Right hindlimb (tissue), 1 donor: ENCODE measurements at regions not wholly inside any gene's neighbourhood (a gene's known extent, or its start where the extent isn't known, plus 50 kb on each side); places are given as distances from the start of the nearest gene placed in this dataset.

Experiments used
- DNase-seq: peaks from one replicate; pipeline ENCODE4 v3.0.0-alpha.2; 2018

DNA sequence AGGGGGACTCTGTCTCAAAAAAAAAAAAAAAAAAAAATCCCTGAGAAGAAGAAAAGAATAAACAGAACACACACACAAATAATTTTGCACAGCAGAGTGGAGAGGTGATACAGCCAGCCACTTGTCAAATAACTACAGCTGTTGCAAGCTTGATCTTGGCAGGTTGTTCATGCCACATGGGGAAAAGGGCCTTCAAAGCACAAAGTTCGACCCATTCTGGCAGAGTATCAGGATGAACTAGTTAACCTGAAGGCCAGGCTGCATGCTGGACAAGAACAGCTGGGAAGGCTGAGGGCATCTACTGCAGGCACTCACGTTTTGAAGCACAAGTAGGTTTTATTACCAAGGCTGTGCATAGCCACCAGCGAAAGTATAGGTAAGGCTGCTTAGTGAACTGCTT, 104.1 kb downstream of the KCTD15 start:
- no peak for DNase-seq

DNA sequence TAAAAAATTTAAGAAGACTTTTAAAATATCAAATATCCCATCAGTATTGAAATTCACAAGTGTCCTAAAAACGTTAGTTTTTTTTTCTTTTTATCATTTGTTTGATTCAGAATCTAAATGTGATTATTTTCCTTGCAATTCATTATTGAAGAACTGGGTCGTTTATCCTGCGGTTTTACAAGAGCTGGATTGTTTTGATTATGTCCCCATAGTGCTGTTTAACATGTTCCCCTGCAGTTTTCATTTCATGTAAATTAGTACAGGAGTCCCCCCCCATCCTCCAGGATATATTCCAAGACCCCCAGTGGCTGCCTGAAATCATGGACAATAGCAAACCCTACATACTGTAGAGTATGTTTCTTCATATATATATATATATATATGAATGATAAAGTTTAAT, 105.7 kb downstream of the KCTD15 start:
- DNase-seq = no peak

DNA sequence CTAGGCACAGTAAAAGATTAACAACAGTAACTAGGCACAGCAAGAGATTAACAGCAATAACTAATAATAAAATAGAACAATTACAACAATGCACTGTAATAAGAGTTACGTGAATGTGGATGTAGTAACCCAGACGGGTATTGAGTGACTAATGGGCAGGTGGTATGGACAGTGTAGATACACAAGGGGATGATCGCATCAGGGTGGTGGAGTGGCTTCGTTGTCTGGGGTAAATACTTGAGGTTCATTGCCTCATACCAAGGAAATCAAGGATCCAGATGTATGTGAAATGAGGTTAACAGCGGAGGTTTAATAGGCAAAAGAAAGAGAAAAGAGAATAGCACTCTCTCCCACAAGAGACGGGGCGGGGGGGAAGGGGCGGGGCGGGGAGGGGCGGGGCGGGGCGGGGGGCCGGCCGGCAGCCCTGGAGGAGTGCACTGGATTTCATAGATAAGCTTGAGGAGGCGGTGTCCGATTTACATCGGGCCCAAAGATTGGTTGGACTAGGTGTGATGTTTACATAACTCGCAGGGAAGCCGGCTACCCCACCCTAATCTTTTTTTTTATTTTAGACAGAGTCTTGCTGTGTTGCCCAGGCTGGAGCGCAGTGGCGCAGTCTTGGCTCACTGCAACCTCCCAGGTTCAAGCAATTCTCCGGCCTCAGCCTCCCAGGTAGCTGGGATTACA, 106.3 kb downstream of the KCTD15 start:
- no peak for DNase-seq

DNA sequence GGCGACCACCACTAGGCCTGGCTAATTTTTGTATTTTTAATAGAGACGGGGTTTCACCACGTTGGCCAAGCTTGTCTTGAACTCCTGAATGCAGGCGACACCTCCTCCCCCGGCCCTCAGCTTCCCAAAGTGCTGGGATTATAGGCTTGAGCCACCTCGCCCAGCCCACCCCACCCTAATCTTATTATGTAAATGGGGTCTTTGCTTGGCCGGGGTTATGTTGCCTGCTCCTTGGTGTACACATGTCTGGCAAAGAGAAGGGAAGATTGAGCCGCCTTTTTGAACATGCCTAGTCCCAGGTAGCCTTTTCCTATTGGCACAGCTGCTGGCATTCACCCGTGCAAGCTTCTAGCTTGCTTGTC, 106.8 kb downstream of the KCTD15 start:
- no peak for DNase-seq

DNA sequence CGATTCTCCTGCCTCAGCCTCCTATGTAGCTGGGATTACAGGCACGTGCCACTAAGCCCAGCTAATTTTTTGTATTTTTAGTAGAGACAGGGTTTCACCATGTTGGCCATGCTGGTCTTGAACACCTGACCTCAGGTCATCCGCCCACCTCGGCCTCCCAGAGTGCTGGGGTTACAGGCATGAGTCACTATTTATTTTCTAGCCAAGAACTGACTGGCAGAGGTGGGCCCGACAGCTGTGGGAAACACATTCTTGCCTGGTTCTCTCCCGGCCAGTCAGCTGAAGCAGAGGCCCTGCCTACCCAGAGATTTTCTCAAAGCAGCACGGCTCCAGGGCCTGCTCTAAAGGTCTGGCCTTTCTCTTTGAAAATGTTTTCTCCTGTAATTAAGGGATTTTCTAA, 108.0 kb downstream of the KCTD15 start:
- DNase-seq = peak; percentile 41

DNA sequence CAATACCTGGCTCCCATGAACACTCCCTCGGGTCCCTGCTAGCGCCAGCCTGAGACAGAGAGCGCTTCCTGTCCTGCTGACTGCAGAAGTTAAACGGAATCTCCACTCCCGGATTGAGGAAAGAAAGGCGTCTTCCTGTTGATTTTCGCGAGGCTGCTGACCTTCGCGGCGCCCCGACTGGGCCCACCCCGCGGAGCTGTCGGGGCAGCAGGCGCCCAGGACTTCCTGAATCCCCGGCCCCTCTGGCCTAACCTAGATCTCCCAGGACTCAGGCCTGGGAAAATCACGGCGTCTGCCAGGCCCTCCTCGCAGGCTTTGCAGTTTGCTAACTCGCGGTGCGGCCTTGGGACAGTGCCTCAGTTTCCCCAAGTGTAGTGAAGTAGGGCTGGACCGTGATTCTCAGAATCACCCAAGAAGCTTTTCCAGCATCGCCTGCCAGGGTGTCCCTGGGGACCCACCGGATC, 108.8 kb downstream of the KCTD15 start:
- DNase-seq = no peak

DNA sequence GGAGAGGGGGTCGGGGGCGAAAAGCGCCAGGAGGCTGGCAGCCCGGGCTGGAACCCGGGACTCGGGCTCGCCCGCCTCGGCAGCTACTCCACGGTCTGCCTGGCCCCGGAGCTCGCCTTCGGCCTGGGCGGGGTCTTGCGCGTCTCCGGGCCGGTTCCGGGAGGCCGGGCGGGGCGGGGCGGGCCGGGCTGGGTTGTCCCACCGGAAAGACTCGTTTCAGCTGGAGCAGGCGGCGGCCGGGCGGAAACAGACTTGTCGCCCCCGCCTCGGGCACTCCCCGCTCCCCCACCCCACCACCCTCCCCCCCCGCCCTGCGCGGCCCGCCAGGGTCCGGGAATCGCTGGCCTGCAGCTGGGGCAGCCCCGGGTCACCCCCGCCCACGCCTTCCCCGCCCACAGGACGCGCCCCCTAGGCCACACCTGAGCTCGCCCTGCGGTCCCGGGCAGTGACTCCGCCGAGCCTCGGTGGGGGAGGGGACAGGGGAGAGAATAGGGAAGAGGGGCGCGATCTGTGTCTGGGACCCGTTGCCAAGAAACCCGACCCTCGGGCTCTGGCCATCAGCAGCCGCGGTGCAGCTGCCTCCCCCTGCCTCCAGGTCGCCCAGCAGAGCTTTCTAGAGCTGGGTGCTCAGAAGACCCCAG, 109.4 kb downstream of the KCTD15 start:
- peak; percentile 75 for DNase-seq

DNA sequence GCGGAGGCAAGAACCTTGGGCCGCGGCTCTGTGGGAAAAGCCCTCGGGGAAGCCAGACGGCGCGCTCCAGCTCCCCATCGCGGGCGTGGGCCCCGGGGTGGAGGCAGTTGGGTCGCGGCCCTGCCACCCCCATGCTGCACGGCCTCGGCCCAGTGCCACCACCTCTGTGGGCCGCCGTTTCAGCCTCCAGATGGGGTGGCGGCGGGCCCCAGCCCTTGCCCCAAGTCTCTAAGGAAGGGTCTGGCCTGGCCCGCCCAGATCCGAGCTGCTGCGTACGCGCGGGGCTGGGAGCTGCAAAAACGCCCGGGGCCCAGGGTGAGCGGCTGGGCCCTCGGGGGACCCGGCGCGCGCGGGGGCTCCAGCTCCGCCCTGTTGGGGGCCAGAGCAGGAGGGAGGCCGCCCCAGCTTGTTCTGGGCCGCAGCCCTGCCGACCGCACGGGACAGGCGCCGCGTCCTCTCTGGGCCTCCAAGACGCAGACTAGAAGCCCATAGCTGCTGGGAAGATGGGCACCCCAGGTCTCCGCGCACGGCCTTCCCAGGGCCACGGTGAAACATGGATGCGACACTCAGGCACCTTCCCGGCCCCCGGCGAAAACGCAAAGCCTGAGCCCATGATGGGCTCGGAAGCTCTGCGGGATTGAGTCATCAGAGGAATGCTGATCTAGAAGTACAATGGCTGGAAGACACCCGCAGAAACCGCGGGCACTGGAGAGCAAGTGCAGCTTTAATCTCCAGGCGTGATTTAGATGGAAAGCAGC, 110.1 kb downstream of the KCTD15 start:
- DNase-seq = no peak

DNA sequence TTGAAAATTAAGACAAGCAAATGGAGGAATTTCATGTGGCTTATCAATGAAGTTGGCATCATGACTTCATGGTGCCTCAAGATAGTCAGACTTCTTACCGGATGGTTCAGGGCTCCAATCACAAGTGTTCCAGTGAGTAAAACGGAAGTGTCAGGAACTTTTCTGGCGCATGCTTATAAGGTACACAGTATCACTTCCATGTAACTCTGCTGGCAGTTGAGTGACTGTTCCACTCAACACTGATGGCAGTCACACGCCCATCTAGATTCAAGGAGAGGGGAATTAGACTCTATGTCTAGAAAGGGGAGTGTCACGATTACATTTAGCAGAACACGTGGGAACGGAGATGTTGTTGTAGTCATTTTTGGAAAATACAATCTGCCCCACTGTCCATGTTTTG, 114.3 kb downstream of the KCTD15 start:
- no peak for DNase-seq

DNA sequence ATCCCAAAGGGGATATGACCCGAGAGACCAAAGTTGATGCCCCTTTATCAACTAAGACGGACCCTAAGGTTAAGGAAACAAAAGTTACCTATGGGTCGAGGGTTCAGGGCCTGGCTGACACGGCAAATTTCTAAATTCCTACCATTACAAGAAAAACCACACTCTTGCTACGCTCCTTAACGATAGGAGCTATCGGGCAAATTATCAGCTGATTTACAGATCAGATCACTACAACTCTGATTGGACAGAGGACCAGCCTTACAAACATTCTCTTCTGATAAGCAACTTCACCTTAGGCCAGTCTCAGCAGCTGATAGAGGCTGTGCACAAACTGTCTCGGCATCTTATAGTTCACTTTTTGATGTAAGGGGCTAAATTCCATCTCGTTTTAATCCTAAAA, 117.9 kb downstream of the KCTD15 start:
- no peak for DNase-seq

DNA sequence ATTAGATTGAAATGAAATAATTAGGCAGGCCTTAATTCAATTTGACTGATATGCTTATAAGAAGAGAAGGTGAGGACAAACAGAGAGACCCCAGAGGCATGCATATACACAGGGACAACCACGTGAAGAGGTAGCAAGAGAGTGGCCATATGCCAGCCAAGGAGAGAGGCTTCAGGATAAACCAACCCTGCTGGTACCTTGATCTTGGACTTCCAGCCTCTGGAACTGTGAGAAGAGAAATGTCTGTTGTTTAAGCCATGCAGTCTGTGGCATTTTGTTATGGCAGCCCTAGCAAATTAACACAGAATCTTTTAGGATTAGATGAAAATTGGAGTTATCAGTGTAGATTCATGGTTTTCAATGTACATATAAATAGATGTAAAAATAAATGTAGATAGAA, 120.1 kb downstream of the KCTD15 start:
- no peak for DNase-seq

DNA sequence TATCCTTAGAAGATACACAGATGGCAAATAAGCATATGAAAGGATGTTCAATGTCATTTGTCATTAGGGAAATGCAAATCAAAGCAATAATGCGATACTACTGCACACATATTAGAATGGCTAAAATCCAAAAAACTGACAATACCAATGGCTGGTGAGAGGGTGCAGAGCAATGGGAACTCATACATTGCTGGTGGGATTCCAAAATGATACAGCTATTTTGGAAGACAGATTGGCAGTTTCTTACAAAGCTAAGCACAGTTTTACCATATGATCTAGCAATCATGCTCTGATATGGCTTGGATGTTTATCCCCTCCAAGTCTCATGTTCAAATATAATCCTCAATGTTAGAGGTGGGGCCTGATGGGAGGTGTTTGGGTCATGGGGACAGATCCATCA, 122.6 kb downstream of the KCTD15 start:
- DNase-seq = no peak

DNA sequence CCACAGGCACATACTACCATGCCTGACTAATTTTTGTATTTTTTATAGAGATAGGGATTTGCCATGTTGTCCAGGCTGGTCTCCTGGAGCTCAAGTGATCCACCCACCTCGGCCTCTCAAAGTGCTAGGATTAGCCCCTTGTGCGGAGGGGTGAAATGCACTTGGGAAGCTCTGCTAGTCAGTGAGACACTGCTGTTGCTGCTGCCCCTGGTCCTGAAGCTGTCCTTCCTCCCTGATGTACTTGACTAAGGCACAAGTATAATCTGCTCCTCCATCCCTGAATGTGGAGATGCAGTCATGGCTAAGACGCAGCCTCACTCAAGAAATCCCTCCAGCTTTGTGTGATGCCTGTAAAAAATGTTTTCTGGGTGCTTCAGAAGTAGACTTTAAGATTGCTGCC, 124.5 kb downstream of the KCTD15 start:
- no peak for DNase-seq

DNA sequence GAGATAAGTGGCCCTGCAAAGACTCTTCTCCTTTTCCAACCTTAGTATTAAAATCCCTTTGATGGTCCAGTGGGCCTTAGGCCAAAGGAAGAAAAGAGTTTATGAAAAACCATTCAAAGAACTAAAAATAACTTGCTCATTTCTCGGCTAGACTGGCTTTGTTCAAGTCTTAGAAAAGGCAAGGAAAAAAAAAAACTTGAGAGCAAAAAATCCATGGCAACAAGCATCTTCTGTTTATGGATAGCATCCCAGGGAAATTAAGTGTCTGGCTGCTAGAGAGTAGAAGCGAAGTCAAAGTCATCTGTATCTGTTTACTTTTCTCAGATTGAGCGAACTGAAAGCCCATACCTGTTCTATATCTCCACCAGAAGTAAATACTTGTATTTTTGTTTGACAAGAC, 129.6 kb downstream of the KCTD15 start:
- DNase-seq = no peak

DNA sequence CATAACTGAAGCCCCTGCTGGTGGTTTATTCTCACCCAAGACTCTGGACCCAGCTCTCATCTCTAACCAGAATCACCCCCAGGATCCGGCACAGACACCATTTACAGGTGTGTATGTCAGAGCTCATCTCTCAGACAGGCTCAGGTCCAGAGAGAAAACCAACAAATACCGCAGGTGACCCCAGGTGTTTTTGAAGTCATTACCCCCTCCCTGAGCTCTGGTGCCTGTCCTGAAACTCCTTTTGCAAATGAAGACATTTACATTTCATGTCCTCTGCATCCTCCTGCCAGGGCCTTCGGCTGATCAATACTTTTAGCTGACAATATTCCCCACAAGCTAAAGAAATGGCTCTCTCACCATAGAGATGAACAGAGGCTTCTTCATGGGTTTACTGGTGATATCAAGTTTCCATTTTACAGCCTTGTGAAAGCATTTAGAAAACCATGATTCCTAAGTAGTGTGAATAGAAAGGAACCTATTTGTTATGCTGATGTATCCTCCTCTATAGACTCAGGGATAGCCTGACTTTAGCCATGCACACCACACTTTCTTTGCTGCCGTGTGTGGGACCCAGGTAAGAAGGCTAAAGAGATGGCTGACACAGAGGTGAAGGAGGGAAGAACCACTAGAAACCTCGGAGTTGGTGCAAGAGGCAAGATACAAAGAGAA, 131.3 kb downstream of the KCTD15 start:
- DNase-seq = no peak

DNA sequence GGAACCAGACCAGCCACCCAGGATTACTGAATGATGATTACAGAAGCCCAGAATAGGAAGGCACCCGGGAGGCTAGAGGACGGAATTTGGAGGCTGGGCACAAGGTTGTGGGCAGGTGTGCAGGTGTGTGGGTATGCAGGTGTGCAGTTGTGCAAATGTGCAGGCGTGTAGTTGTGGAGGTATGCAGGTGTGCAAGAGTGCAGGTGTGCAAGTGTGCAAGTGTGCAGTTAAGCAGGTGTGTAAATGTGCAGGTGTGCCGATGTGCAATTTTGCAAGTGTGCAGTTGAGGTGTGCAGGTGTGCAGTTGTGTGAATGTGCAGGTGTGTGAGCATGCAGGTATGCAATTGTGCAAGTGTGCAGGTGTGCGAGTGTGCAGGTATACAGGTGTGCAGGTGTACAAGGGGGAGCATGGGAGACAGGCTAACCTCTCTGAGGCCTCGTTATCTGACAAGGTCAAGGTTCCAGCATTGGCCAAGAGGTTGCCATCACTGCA, 131.8 kb downstream of the KCTD15 start:
- DNase-seq = no peak

DNA sequence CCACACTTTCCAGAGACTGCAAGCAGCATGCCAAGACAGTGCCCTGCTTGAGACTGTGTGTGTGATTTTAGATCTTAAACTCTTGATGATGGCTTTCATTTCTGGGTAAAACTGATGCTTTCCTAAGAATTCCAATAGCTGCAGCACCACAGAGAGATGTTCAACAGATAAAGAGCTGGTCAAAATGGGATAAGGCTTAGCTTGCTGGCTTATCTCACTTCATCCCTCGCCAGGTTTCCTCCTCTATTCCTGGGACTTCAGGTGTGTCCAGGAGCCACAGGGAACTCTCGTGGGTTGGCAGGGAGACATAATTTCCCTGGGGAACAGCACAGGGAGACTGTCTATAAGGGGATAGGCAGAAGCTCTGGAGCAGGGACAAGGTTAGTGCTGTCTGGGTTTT, 137.3 kb downstream of the KCTD15 start:
- DNase-seq = no peak

DNA sequence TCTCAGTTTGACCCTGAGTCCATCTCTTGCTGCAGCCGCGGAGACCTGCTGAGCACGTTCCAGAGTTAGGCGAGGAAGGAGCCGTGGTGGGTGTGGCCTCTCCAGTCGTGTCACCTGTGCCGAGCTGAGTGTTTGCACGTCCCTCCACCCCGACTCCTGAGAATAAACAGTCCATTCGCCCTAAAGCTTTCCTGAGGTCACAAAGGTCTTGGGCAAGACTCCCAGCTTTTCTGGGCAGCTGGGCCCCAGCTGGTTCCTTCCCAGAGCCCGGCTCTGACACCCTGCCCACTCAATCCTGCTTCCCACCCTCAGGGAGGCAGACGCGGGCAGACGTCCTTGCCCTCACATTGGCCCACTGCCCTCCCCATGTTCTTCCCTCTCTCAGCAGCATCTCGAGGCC, 142.2 kb downstream of the KCTD15 start:
- DNase-seq = no peak

DNA sequence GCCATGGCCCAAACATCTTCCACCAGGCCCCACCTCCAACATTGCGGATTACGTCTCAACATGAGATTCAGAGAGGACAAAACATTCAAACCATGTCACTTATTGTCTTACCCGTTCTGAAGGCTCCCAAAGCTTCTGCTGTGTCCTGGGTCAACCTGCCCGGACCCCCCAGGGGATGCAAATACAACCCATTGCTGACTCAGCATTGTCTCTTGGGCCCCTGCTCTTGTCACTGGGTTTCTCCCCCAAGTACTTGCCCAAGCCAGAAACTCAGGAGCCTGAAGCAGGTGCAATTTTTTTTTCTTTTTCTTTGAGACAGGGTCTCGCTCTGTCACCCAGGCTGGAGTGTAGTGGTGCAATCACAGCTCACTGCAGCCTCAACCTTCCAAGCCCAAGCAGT, 144.5 kb downstream of the KCTD15 start:
- DNase-seq = no peak

DNA sequence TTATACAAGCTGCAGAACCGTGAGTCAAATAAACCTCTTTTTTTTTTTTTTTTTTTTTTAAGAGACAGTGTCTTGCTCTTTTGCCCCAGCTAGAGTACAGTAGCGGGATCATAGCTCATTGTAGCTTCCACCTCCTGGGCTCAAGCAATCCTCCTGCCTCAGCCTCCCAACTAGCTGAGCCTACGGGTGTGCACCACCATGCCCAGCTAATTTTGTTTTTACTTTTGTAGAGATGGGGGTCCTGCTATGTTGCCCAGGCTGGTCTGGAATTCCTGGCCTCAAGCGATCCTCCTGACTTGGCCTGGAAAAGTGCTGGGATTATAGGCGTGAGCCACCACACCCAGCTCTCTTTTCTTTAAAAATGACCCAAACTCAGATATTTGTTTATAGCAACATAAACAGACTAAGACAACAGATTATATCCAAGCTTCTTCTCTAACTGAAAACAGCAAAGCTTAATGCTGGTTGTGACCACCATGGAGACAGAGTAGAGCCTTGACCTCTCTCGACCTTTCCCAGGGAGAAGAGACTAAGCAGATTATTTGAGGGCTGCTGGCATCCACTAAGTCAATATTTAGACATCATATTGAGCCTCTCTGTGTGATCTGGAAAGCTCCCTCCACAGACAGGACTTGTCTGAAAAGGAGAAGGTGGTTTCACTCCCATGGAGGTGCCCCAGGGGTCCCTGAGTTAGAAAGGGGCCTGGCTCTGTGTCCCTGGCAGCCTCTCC, 150.0 kb downstream of the KCTD15 start:
- DNase-seq = no peak

DNA sequence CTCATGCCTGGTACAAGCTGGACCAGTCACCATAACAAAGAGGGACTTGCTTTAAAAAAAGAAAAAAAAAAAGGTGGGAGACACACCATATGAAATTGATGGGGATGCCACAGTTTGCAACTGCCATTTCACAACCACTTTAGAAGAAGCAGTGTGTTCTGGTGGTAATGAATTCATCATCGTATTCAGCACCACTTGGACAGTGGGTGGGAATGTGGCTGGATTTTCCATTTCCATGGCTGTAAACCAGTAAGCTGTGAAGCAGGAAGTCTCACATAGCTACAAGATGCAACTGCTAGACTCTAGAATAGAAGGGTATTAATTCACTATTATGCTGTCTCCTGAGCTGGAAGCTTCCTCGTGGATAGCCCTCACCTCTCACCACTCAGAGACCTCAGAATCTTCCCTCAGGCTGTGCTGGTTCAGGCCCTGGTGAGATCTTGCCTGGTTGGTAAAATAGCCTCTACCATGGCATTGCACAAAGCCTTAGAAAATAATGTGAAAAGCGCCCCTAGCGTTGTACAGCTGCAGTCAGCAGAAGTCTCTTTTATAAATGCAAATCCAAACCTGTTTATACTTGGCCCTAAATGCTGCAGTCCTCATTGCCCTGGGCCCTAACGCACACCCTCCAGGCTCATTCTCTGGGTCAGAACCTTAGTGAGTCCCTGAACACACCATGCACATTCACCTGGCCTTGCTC, 150.7 kb downstream of the KCTD15 start:
- no peak for DNase-seq
